ENCODE measurements at regions not wholly inside any gene's neighbourhood (a gene's known extent, or its start where the extent isn't known, plus 50 kb on each side); places are given as distances from the start of the nearest gene placed in this dataset.

DNA sequence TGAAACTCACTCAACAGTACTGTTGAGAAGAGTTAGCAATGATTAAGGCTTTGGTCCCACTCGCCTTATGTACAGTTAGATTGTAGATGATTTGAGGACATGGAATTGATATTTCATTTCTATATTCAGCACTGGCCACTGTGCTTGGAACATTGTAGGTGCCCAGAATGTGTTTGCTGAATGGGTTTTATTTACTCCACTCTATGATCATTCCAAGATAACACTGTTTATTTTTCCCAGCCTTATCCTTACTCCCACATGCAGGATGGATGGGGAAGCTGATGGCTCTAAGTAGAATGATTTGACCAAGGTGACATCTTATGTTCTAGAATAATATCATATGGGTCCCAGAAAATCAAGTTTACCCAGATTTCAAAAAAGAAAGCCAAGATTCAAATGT, 124.6 kb upstream of the RXFP2 start:
- ChIA-PET POLR2A (no interaction called here), CTCF (no interaction called here)
- no peak overlapping the region for H2AFZ ChIP-seq (ENCODE audit: low read depth, low read length, poor library complexity, severe bottlenecking)

GRCh38 chr13:31625115-31625514, 114.2 kb upstream of the RXFP2 start:
- Histone ChIP-seq H3K27ac (ENCODE audit: low read depth, low read length) (no peak overlapping the region), H2AFZ (ENCODE audit: low read depth, low read length, poor library complexity, severe bottlenecking) (no peak overlapping the region), H3K4me1 (ENCODE audit: control insufficient read depth in 1 of 2, insufficient read depth in 2 of 2, low read length in 2 of 2) (no peaks in the 10 kb centered on the region), H3K27me3 (ENCODE audit: insufficient read depth, low read length) (peaks cover 32% of the 10 kb centered on the region), H3K79me2 (ENCODE audit: insufficient read depth, low read length) (no peaks in the 10 kb centered on the region), H3K36me3 (ENCODE audit: control insufficient read depth in 1 of 2, insufficient read depth in 2 of 2, low read length in 2 of 2) (no peaks in the 10 kb centered on the region), H3K4me2 (ENCODE audit: low read length) (no peak overlapping the region), H3K9ac (ENCODE audit: low read length) (no peak overlapping the region), H4K20me1 (ENCODE audit: insufficient read depth) (no peaks in the 10 kb centered on the region), H3K4me3 (replicated peaks in 1 of 2; ENCODE audit: low read depth in 1 of 2, low read length in 2 of 2) (no peak overlapping the region), H3K9me3 (ENCODE audit: control insufficient read depth in 1 of 2, insufficient read depth in 1 of 2, low read depth in 1 of 2, low read length in 2 of 2) (no peaks in the 10 kb centered on the region), H3K9me2 (ENCODE audit: insufficient read depth) (no peaks in the 10 kb centered on the region)
- ATAC-seq (no peak), DNase-seq (ENCODE audit: low read depth, low spot score) (no peak)
- ChIA-PET POLR2A (no interaction called here), RAD21 (ENCODE audit: low non-redundant PET in 1 of 2, low total read pairs in 2 of 2, uncharacterized antibody in 2 of 2, unreplicated experiment in 2 of 2) (no interaction called here), CTCF (no interaction called here)
- intact Hi-C loops (cut with micrococcal nuclease) = no loop called here
- BruUV-seq (replicated peaks) = no TSS peak
- TF ChIP-seq MAX (IDR thresholded peaks at IDR 0.05) (no peak), ATF3 (IDR thresholded peaks at IDR 0.05) (no peak), ZBTB33 (IDR thresholded peaks at IDR 0.05; ENCODE audit: extremely low read depth, insufficient replicate concordance, low read length) (no peak), POLR2AphosphoS5 (IDR thresholded peaks at IDR 0.05; ENCODE audit: low read depth, low read length) (no peak), EZH2 (IDR thresholded peaks at IDR 0.05) (no peak), TCF7L2 (IDR thresholded peaks at IDR 0.05; ENCODE audit: borderline replicate concordance, extremely low read depth, insufficient read depth, insufficient read length) (no peak), JUND (IDR thresholded peaks at IDR 0.05) (no peak), CBX3 (IDR thresholded peaks at IDR 0.05; ENCODE audit: low read depth) (no peak), EGR1 (IDR thresholded peaks at IDR 0.05; ENCODE audit: low read depth) (no peak), RAD21 (IDR thresholded peaks at IDR 0.05; ENCODE audit: low read depth) (no peak), EZH2phosphoT487 (IDR thresholded peaks at IDR 0.05; ENCODE audit: borderline replicate concordance) (no peak)

More for the DNA sequence above, 124.6 kb upstream of the RXFP2 start:
- Histone ChIP-seq H3K36me3 (ENCODE audit: control insufficient read depth in 1 of 2, insufficient read depth in 2 of 2, low read length in 2 of 2) (no peaks in the 10 kb centered on the region), H3K4me3 (replicated peaks in 1 of 2; ENCODE audit: low read depth in 1 of 2, low read length in 2 of 2) (no peak overlapping the region), H4K20me1 (ENCODE audit: insufficient read depth) (no peaks in the 10 kb centered on the region), H3K9me3 (ENCODE audit: control insufficient read depth in 1 of 2, insufficient read depth in 1 of 2, low read depth in 1 of 2, low read length in 2 of 2) (no peaks in the 10 kb centered on the region), H3K27me3 (ENCODE audit: insufficient read depth, low read length) (peaks cover 6% of the 10 kb centered on the region; the same call in 1 of the 2 replicates), H3K9me2 (ENCODE audit: insufficient read depth) (no peaks in the 10 kb centered on the region), H3K79me2 (ENCODE audit: insufficient read depth, low read length) (no peaks in the 10 kb centered on the region), H3K9ac (ENCODE audit: low read length) (no peak overlapping the region), H3K27ac (ENCODE audit: low read depth, low read length) (no peak overlapping the region), H3K4me2 (ENCODE audit: low read length) (no peak overlapping the region), H3K4me1 (ENCODE audit: control insufficient read depth in 1 of 2, insufficient read depth in 2 of 2, low read length in 2 of 2) (no peaks in the 10 kb centered on the region)
- TF ChIP-seq EZH2phosphoT487 (IDR thresholded peaks at IDR 0.05; ENCODE audit: borderline replicate concordance) = no peak
- TF ChIP-seq CEBPB (IDR thresholded peaks at IDR 0.05; ENCODE audit: low read depth) = no peak
- no peak for TF ChIP-seq JUND (IDR thresholded peaks at IDR 0.05)
- TF ChIP-seq EZH2 (IDR thresholded peaks at IDR 0.05) = no peak
- no peak for TF ChIP-seq POLR2A (IDR thresholded peaks at IDR 0.05; ENCODE audit: borderline replicate concordance, extremely low read depth, insufficient read depth, insufficient read length)
- TF ChIP-seq, protein P1, sequence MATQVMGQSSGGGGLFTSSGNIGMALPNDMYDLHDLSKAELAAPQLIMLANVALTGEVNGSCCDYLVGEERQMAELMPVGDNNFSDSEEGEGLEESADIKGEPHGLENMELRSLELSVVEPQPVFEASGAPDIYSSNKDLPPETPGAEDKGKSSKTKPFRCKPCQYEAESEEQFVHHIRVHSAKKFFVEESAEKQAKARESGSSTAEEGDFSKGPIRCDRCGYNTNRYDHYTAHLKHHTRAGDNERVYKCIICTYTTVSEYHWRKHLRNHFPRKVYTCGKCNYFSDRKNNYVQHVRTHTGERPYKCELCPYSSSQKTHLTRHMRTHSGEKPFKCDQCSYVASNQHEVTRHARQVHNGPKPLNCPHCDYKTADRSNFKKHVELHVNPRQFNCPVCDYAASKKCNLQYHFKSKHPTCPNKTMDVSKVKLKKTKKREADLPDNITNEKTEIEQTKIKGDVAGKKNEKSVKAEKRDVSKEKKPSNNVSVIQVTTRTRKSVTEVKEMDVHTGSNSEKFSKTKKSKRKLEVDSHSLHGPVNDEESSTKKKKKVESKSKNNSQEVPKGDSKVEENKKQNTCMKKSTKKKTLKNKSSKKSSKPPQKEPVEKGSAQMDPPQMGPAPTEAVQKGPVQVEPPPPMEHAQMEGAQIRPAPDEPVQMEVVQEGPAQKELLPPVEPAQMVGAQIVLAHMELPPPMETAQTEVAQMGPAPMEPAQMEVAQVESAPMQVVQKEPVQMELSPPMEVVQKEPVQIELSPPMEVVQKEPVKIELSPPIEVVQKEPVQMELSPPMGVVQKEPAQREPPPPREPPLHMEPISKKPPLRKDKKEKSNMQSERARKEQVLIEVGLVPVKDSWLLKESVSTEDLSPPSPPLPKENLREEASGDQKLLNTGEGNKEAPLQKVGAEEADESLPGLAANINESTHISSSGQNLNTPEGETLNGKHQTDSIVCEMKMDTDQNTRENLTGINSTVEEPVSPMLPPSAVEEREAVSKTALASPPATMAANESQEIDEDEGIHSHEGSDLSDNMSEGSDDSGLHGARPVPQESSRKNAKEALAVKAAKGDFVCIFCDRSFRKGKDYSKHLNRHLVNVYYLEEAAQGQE (IDR thresholded peaks at IDR 0.05; ENCODE audit: low read depth) = no peak
- TF ChIP-seq ELF1 (IDR thresholded peaks at IDR 0.05; ENCODE audit: borderline replicate concordance, low read depth) = no peak
- BruUV-seq (replicated peaks) = no TSS peak
- DNase-seq (ENCODE audit: low read depth, low spot score) (no peak), ATAC-seq (no peak)
- intact Hi-C loops (cut with micrococcal nuclease) = no loop called here
- RAD21 ChIA-PET (ENCODE audit: low non-redundant PET in 1 of 2, low total read pairs in 2 of 2, uncharacterized antibody in 2 of 2, unreplicated experiment in 2 of 2) = no interaction called here
